GM12878 (cell line): ENCODE measurements at regions not wholly inside any gene's neighbourhood (a gene's known extent, or its start where the extent isn't known, plus 50 kb on each side); places are given as distances from the start of the nearest gene placed in this dataset.

Source experiments
- CTCF ChIP-seq, 3 experiments: IDR thresholded peaks in 2 of 3; conservative IDR thresholded peaks in 1 of 3; 2 replicates each; pipeline ENCODE4 v1.5.1; 2011; ENCODE audit warnings: low read depth in 3 of 3, low read length in 3 of 3, mild to moderate bottlenecking in 3 of 3, control low read depth in 2 of 3, moderate library complexity in 2 of 3, inconsistent platforms in 1 of 3, mixed read lengths in 1 of 3; ENCODE audit not compliant: control insufficient read depth in 2 of 3, insufficient read depth in 1 of 3; ENCODE audit errors: extremely low read depth in 1 of 3
- IKZF2 ChIP-seq, 2 experiments: fragments of 450-650 bp; IDR thresholded peaks; 2 replicates each; pipeline ENCODE4 v1.6.1; 2017; ENCODE audit warnings: mild to moderate bottlenecking in 2 of 2, moderate library complexity in 2 of 2
- NFXL1 ChIP-seq: fragments of 450-650 bp; IDR thresholded peaks from 2 replicates; pipeline ENCODE4 v1.6.1; 2017; ENCODE audit warnings: antibody characterized with exemption, mild to moderate bottlenecking, borderline replicate concordance
- NFYB ChIP-seq: IDR thresholded peaks from 2 replicates; pipeline ENCODE4 v1.6.1; 2011; ENCODE audit warnings: low read depth, mild to moderate bottlenecking, low read length, improper control_type of control experiment, moderate library complexity; ENCODE audit not compliant: insufficient read depth
- NR2C2 ChIP-seq: IDR thresholded peaks from 2 replicates; pipeline ENCODE4 v1.6.1; 2011; ENCODE audit warnings: borderline replicate concordance, low read depth; ENCODE audit not compliant: control insufficient read depth, insufficient read length
- PBX3 ChIP-seq: IDR thresholded peaks from 2 replicates; pipeline ENCODE4 v1.6.1; 2011; ENCODE audit warnings: mild to moderate bottlenecking, low read depth, low read length, moderate library complexity; ENCODE audit not compliant: insufficient replicate concordance
- SKIL ChIP-seq: fragments of 450-650 bp; IDR thresholded peaks from 2 replicates; pipeline ENCODE4 v1.6.1; 2017; ENCODE audit warnings: mild to moderate bottlenecking, low read depth, inconsistent platforms; ENCODE audit not compliant: poor library complexity, severe bottlenecking
- TARDBP ChIP-seq: IDR thresholded peaks from 2 replicates; pipeline ENCODE4 v1.6.1; 2016; ENCODE audit warnings: borderline replicate concordance

GRCh38 chr6:4299476-4299875 lies 164.1 kb upstream of the ECI2 start (continued):
- TF ChIP-seq SKIL (no peak), IKZF2 (IDR thresholded peaks at IDR 0.05) (no peak), CTCF (IDR thresholded peaks at IDR 0.05 in 2 of 3, conservative IDR thresholded peaks at IDR 0.05 in 1 of 3; ENCODE audit: control insufficient read depth in 2 of 3, extremely low read depth in 1 of 3, insufficient read depth in 1 of 3, low read depth in 3 of 3, low read length in 3 of 3) (no peak), PBX3 (no peak), NFXL1 (no peak), TARDBP (no peak), NFYB (no peak), NR2C2 (no peak)
- TF ChIP-seq, all 136 proteins: peak for 0
